KMS-11 (cell line): ENCODE measurements at regions not wholly inside any gene's neighbourhood (a gene's known extent, or its start where the extent isn't known, plus 50 kb on each side); places are given as distances from the start of the nearest gene placed in this dataset.

Source experiments
- H2AFZ ChIP-seq: fragments of 200-600 bp; sonication (generic); 2 replicates; pipeline ENCODE4 v1.6.1; 2016; ENCODE audit warnings: antibody characterized with exemption, mixed run types, low read depth
- H3K27ac ChIP-seq: fragments of 200-600 bp; sonication (generic); 2 replicates; pipeline ENCODE4 v1.6.1; 2016; ENCODE audit warnings: mild to moderate bottlenecking, mixed run types
- H3K27me3 ChIP-seq: fragments of 200-600 bp; sonication (generic); 2 replicates; pipeline ENCODE4 v1.6.1; 2017; ENCODE audit warnings: mild to moderate bottlenecking, low read depth, mixed run types, moderate library complexity; ENCODE audit not compliant: insufficient read depth
- H3K36me3 ChIP-seq: fragments of 200-600 bp; sonication (generic); 2 replicates; pipeline ENCODE4 v1.6.1; 2017; ENCODE audit warnings: mild to moderate bottlenecking, mixed run types; ENCODE audit not compliant: insufficient read depth
- H3K4me1 ChIP-seq: fragments of 200-600 bp; sonication (generic); 2 replicates; pipeline ENCODE4 v1.6.1; 2016; ENCODE audit warnings: mild to moderate bottlenecking, low read depth, mixed run types; ENCODE audit not compliant: poor library complexity, severe bottlenecking
- H3K4me2 ChIP-seq: fragments of 200-600 bp; sonication (generic); 2 replicates; pipeline ENCODE4 v1.7.0; 2016; ENCODE audit warnings: mild to moderate bottlenecking, mixed run types
- H3K4me3 ChIP-seq: fragments of 200-600 bp; sonication (generic); IDR thresholded peaks from 2 replicates; pipeline ENCODE4 v1.6.1; 2017; ENCODE audit warnings: low read depth, low read length, mixed read lengths; ENCODE audit not compliant: insufficient read depth
- H3K79me2 ChIP-seq: fragments of 200-600 bp; sonication (generic); 2 replicates; pipeline ENCODE4 v1.6.1; 2016; ENCODE audit warnings: low read depth, mixed run types; ENCODE audit not compliant: insufficient read depth
- H3K9ac ChIP-seq: fragments of 200-600 bp; sonication (generic); 2 replicates; pipeline ENCODE4 v1.6.1; 2016; ENCODE audit warnings: mild to moderate bottlenecking, mixed run types
- H4K20me1 ChIP-seq: fragments of 200-600 bp; sonication (generic); 2 replicates; pipeline ENCODE4 v1.6.1; 2016; ENCODE audit warnings: mild to moderate bottlenecking, mixed run types; ENCODE audit not compliant: insufficient read depth
- TF ChIP-seq, protein P1 (sequence below): fragments of 200-600 bp; sonication (generic); conservative IDR thresholded peaks from 2 replicates; pipeline ENCODE4 v1.6.1; 2017; ENCODE audit warnings: low read depth, mild to moderate bottlenecking, antibody characterized with exemption, low read length, moderate library complexity, mixed read lengths

DNA sequence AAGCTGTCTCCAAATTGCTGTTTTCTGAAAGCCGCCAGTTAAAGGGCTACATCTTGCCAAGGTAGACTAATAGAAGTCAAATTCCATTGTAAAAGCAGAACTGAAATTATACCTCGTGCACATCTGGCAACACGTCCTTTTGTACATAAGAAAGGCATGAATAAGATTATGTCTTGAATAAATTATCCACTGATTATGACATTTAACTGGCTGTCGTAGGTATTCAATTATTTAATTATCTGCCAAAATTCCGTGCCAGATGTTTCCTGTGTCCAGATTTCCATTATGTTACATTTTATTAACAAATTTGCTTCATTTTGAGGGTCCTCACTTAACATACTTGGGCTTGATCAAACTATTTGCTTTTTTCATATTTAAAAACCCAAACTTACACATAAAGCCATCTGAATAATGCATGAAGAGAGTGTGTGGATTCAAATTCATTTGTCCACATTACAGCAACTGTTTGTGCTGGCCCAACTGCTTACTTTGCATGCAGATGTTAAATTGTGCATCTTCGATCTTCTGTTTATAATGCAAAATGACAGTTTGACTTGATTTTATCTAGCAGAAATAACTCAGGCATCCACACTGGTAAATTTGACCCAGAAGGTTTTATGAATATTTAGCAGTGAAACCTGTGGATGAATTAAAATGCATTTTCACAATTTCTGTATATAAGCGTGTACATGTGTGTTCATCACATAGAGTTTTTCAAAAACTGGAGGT is 701.5 kb downstream of the ZNF385D start:
- Histone ChIP-seq H3K4me3 (no peak overlapping the region), H3K27ac (no peak overlapping the region), H3K9ac (no peak overlapping the region), H3K79me2 (no peaks in the 10 kb centered on the region), H3K4me1 (no peaks in the 10 kb centered on the region), H3K4me2 (no peak overlapping the region), H3K36me3 (no peaks in the 10 kb centered on the region), H4K20me1 (no peaks in the 10 kb centered on the region), H2AFZ (no peak overlapping the region), H3K27me3 (no peaks in the 10 kb centered on the region)
- TF ChIP-seq, protein P1, sequence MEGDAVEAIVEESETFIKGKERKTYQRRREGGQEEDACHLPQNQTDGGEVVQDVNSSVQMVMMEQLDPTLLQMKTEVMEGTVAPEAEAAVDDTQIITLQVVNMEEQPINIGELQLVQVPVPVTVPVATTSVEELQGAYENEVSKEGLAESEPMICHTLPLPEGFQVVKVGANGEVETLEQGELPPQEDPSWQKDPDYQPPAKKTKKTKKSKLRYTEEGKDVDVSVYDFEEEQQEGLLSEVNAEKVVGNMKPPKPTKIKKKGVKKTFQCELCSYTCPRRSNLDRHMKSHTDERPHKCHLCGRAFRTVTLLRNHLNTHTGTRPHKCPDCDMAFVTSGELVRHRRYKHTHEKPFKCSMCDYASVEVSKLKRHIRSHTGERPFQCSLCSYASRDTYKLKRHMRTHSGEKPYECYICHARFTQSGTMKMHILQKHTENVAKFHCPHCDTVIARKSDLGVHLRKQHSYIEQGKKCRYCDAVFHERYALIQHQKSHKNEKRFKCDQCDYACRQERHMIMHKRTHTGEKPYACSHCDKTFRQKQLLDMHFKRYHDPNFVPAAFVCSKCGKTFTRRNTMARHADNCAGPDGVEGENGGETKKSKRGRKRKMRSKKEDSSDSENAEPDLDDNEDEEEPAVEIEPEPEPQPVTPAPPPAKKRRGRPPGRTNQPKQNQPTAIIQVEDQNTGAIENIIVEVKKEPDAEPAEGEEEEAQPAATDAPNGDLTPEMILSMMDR, result no peak

DNA sequence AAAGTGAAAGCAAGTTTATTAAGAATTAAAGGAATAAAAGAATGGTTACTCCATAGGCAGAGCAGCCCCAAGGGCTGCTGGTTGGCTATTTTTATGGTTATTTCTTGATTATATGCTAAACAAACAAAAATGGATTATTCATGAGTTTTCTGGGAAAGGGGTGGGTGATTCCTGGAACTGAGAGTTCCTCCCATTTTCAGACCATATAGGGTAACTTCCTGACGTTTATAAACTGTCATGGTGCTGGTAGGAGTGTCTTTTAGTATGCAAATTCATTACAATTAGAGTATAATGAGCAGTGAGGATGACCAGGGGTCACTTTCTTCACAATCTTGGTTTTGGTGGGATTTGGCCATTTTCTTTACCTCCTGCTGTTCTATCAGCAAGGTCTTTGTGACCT is 707.9 kb downstream of the ZNF385D start:
- H3K9ac ChIP-seq, result no peak overlapping the region
- H3K27me3 ChIP-seq, result no peaks in the 10 kb centered on the region
- H3K36me3 ChIP-seq, result no peaks in the 10 kb centered on the region
- TF ChIP-seq, protein P1, result no peak
- H2AFZ ChIP-seq, result no peak overlapping the region
- H3K4me2 ChIP-seq, result no peak overlapping the region
- H4K20me1 ChIP-seq, result no peaks in the 10 kb centered on the region
- H3K27ac ChIP-seq, result no peak overlapping the region
- H3K79me2 ChIP-seq, result no peaks in the 10 kb centered on the region
- no peak overlapping the region for H3K4me3 ChIP-seq
- H3K4me1 ChIP-seq, result no peaks in the 10 kb centered on the region

DNA sequence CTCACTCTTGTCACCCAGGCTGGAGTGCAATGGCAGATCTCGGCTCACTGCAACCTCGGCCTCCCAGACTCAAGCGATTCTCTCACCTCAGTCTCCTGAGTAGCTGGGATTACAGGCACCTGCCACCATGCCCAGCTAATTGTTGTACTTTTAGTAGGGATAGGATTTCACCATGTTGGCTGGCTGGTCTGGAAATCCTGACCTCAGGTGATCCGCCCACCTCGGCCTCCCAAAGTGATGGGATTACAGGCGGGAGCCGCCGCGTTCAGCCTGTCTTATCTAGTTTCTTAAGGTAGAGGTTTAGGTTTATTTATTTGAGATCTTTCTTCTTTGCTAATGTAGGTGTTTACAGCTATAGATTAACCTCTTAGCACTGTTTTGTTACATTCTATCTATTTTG is 708.8 kb downstream of the ZNF385D start:
- H3K27me3 ChIP-seq, result no peaks in the 10 kb centered on the region

DNA sequence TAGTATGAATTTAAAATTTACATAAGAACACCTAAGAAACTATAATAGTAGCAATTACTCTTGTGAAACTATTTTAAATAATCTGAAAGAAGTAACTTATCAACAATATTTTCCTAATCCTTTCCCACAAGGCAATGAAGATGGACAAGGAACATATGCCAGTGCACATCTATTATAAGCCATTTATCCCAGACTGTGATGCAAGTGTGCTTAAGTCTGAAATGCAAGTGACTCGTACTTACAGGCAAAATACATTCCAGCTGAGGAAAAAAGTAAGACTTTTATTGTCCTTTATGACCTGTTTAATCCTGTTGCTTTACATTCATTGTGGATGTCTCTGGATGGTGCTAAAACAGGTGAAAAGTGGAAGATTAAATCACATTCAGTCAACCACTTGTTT is 709.4 kb downstream of the ZNF385D start:
- H3K9ac ChIP-seq, result no peak overlapping the region
- no peaks in the 10 kb centered on the region for H3K4me1 ChIP-seq
- no peak overlapping the region for H3K4me2 ChIP-seq
- H3K4me3 ChIP-seq, result no peak overlapping the region
- H3K79me2 ChIP-seq, result no peaks in the 10 kb centered on the region
- TF ChIP-seq, protein P1, result no peak
- H3K27me3 ChIP-seq, result no peaks in the 10 kb centered on the region
- no peak overlapping the region for H3K27ac ChIP-seq
- H4K20me1 ChIP-seq, result no peaks in the 10 kb centered on the region
- H2AFZ ChIP-seq, result no peak overlapping the region
- no peaks in the 10 kb centered on the region for H3K36me3 ChIP-seq

More for the DNA sequence above, 708.8 kb downstream of the ZNF385D start:
- Histone ChIP-seq H3K36me3 (no peaks in the 10 kb centered on the region), H3K4me3 (no peak overlapping the region), H3K4me1 (no peaks in the 10 kb centered on the region), H4K20me1 (no peaks in the 10 kb centered on the region), H3K9ac (no peak overlapping the region), H3K27ac (no peak overlapping the region), H3K79me2 (no peaks in the 10 kb centered on the region), H2AFZ (no peak overlapping the region), H3K4me2 (no peak overlapping the region)
- TF ChIP-seq, protein P1, result no peak
